T-helper 1 cell treated with Interleukin-12 subunit alpha and Interleukin-12 subunit beta and Interleukin-4 antibody, amounts not matched to agents 30 μg/mL and 1 μg/mL, for 36 hours (primary cell): ENCODE measurements at regions not wholly inside any gene's neighbourhood (a gene's known extent, or its start where the extent isn't known, plus 50 kb on each side); places are given as distances from the start of the nearest gene placed in this dataset.
"Not testable (repeated sequence)": the region's sequence is repeated elsewhere in the genome, so short reads cannot be mapped to it uniquely, and the experiment has no call there.

Source experiments
- H3K27ac Mint-ChIP-seq: one replicate; pipeline ENCODE4 v1.8.0; 2021; ENCODE audit warnings: mild to moderate bottlenecking, mixed read lengths
- H3K27me3 Mint-ChIP-seq: one replicate; pipeline ENCODE4 v1.8.0; 2021; ENCODE audit warnings: low read depth, mixed read lengths
- H3K36me3 Mint-ChIP-seq: one replicate; pipeline ENCODE4 v1.8.0; 2021; ENCODE audit warnings: low read depth, mixed read lengths
- H3K4me1 Mint-ChIP-seq: one replicate; pipeline ENCODE4 v1.8.0; 2021; ENCODE audit warnings: low read depth, mixed read lengths
- H3K4me3 Mint-ChIP-seq: one replicate; pipeline ENCODE4 v1.8.0; 2021; ENCODE audit warnings: mild to moderate bottlenecking, moderate library complexity, mixed read lengths
- H3K9me3 Mint-ChIP-seq: one replicate; pipeline ENCODE4 v1.8.0; 2021; ENCODE audit warnings: mixed read lengths

DNA sequence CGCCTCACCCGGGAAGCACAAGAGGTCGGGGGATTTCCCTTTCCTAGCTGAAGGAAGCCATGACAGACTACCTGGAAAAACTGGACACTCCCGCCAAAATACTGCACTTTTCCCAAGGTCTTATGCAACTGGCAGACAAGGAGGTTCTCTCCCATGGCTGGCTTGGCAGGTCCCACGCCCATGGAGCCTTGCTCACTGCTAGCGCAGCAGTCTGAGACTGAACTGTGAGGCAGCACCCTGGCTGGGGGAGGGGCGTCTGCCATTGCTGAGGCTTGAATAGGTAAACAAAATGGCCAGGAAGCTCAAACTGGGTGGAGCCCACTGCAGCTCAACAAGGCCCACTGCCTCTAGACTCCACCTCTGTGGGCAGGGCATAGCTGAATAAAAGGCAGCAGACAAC lies 92.1 kb downstream of the C4BPA start:
- H3K4me3 Mint-ChIP-seq, H3K27ac Mint-ChIP-seq, H3K36me3 Mint-ChIP-seq, H3K4me1 Mint-ChIP-seq: not testable (repeated sequence)
- peaks cover 12% of the 10 kb centered on the region for H3K9me3 Mint-ChIP-seq
- H3K27me3 Mint-ChIP-seq: peaks cover 18% of the 10 kb centered on the region

DNA sequence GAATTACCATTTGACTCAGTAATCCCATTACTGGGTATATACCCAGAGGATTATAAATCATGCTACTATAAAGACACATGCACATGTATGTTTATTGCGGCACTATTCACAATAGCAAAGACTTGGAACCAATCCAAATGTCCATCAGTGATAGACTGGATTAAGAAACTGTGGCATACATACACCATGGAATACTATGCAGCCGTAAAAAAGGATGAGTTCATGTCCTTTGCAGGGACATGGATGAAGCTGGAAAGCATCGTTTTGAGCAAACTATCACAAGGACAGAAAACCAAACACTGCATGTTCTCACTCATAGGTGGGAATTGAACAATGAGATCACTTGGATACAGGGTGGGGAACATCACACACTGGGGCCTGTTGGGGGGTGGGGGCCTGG lies 97.5 kb downstream of the C4BPA start:
- not testable (repeated sequence) for H3K36me3 Mint-ChIP-seq, H3K4me3 Mint-ChIP-seq, H3K4me1 Mint-ChIP-seq, H3K27ac Mint-ChIP-seq
- Mint-ChIP-seq H3K9me3 (peaks cover 19% of the 10 kb centered on the region), H3K27me3 (peaks cover 11% of the 10 kb centered on the region)

DNA sequence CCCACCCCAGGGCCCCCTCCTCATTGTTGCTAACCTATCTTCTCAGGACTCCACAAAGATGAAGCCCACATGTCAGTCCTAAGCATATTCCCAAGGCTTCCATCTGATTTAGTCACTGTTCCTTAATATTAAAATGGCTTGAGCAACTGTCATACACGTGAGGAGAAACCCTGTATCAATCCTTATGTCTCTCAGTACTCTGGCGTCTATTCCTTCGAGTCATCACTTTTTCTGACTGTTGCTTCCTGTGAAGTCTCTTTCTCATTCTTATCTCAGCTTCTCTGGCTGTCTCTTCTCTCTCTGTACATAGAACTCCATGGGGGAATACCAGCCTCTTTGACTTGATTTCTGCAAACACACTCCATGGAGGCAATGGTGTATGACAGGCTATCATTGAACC lies 98.4 kb downstream of the C4BPA start:
- H3K36me3 Mint-ChIP-seq: peaks cover 2% of the 10 kb centered on the region
- no peak overlapping the region for H3K27ac Mint-ChIP-seq
- H3K4me3 Mint-ChIP-seq: no peak overlapping the region
- peaks cover 11% of the 10 kb centered on the region for H3K27me3 Mint-ChIP-seq
- peaks cover 10% of the 10 kb centered on the region for H3K4me1 Mint-ChIP-seq
- H3K9me3 Mint-ChIP-seq: peaks cover 15% of the 10 kb centered on the region

DNA sequence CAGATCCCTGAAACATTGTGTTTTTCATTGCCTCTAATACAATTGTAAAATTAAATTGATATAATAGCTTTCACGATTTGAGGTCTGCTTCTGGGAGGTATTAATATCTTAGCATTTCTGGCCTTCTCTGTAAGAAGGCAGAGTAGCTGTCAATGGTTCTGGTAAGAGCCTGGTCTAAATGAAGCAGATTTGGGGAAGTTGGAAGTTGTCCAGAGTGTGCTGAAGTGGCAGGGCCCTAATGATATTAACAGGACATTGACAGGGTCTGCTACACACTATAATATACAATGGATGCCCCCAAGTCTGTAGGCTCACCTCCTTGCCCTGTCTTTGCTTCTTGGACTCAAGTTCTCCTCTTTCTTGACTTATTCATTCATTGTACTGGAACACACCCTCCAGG lies 99.5 kb downstream of the C4BPA start:
- peaks cover 9% of the 10 kb centered on the region for H3K27me3 Mint-ChIP-seq
- H3K9me3 Mint-ChIP-seq: peaks cover 19% of the 10 kb centered on the region
- no peak overlapping the region for H3K27ac Mint-ChIP-seq
- peaks cover 10% of the 10 kb centered on the region for H3K4me1 Mint-ChIP-seq
- H3K36me3 Mint-ChIP-seq: peaks cover 4% of the 10 kb centered on the region
- no peak overlapping the region for H3K4me3 Mint-ChIP-seq

DNA sequence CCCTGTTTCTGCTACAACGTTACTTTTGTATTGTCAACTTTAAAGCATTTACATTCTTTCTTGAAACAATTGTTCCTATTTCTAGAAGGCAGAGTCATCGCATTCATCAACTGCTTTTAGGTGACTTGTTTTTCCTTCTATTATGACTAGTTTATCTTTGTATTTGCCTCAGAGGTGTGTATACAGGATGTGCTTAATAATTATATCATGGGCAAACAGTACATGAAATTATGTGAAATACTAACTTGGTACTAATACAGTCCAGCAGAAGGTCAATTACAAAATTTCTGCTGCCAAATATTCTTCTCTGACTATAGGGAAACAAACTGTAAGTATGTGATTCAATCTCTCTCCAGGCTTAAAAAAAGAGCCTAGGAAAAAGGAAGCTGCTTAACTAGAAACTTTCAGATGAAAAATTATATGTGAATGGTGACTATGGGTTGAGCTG lies 101.6 kb downstream of the C4BPA start:
- H3K36me3 Mint-ChIP-seq: peaks cover 6% of the 10 kb centered on the region
- H3K9me3 Mint-ChIP-seq: peaks cover 24% of the 10 kb centered on the region
- H3K4me3 Mint-ChIP-seq: no peak overlapping the region
- H3K27ac Mint-ChIP-seq: no peak overlapping the region
- H3K4me1 Mint-ChIP-seq: peaks cover 10% of the 10 kb centered on the region
- no peaks in the 10 kb centered on the region for H3K27me3 Mint-ChIP-seq

DNA sequence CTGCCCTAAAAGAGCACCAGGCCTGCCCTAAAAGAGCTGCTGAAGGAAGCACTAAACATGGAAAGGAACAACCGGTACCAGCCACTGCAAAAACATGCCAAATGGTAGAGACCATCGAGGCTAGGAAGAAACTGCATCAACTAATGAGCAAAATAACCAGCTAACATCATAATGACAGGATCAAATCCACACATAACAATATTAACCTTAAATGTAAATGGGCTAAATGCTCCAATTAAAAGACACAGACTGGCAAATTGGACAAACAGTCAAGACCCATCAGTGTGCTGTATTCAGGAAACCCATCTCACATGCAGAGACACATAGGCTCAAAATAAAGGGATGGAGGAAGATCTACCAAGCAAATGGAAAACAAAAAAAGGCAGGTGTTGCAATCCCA lies 104.7 kb downstream of the C4BPA start:
- H3K36me3 Mint-ChIP-seq, H3K27ac Mint-ChIP-seq, H3K4me1 Mint-ChIP-seq, H3K27me3 Mint-ChIP-seq, H3K4me3 Mint-ChIP-seq: not testable (repeated sequence)
- peaks cover 24% of the 10 kb centered on the region for H3K9me3 Mint-ChIP-seq

DNA sequence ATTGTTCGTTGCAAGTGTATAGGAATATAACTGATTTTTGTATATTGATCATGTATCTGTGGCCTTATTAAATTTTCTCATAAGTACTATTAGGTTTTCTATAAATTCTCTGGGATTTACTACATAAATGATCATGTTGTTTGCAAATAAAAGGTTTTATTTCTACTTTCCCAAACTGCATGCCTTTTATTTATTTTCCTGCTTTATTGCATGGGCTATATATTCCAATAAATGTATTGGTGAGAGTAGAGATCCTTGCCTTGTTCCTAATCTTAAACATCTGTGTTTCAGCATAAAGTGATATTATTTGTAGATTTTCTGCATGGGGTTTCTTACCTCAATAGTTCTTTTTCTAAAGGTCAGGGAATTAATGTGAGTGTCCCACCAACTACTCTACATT lies 107.0 kb upstream of the CD55 start:
- Mint-ChIP-seq H3K36me3 (peaks cover 2% of the 10 kb centered on the region), H3K27ac (no peak overlapping the region), H3K27me3 (no peaks in the 10 kb centered on the region), H3K4me1 (peaks cover 3% of the 10 kb centered on the region), H3K4me3 (no peak overlapping the region), H3K9me3 (peaks cover 23% of the 10 kb centered on the region)

DNA sequence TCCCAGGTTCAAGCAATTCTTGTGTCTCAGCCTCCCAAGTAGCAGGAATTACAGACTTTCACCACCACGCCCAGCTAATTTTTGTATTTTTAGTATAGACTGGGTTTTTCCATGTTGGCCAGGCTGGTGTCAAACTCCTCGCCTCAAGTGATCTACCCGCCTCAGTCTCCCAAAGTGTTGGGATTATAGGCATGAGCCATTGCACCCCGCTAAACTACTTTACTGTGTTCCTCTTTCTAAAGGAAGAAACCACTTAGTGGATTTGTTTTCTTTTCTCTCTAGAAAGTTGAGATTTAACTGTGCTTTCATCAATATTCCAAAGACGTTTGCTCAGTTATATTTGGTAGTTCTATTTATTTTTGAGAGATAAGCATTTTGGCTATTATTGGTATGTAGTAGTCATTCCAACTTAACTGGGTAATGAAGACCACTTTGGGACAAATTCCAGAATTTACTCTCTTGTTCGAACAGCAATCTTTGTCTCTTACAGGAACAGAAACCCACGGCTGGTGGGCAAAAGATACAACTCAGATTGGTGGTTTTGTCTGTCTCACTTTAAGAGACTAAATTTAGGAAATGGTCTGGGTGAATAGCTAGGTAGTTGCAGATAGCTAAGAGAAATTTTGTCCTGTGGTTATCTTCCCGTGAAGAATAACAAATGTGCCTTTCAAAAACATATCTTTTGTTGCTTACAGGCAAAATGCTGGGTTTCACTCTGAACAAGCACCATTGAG lies 103.5 kb upstream of the CD55 start:
- no peaks in the 10 kb centered on the region for H3K27me3 Mint-ChIP-seq
- H3K27ac Mint-ChIP-seq: no peak overlapping the region

DNA sequence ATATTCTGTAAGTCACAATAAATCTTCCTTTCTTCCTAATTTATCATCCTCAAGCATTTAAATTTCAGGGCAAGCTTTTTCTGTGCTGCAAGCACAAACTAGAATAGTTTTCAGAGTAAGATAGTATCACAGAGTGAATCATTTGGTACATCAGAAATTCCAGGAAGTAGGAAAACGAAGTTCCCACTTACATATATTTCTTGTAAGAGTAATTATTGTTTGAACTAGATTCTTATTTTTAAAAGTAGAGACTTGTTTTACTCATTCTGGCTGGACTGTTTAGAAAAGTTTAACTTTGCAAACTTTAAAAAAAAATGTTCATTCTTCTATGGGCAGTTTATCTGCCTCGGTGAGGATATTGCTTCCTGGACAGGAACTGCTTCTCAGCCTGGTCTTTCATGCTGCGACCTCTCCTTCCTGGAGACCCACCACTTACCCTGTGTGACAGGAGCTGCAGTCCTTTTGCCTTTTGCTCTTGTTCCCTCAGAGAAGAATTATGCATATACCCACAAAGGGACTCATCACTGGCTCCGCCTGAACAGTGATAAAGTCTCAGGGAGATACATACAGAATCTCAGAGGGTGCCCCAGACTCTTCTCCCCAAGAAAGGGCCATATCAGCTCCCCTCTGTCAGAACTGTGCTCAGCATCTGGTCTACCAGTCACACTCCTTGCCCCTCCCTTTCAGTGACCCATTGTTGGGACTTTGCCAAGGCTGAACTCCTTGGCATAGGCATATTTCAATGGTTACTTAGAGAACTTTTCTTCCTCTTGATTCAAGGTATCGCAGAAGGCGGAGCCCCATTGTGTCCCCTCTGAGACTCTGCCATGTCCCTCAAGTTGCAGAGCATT lies 102.7 kb upstream of the CD55 start:
- Mint-ChIP-seq H3K27me3 (no peaks in the 10 kb centered on the region), H3K4me1 (peaks cover 3% of the 10 kb centered on the region)

More for the DNA sequence above, 103.5 kb upstream of the CD55 start:
- H3K4me1 Mint-ChIP-seq: peaks cover 3% of the 10 kb centered on the region
- H3K36me3 Mint-ChIP-seq: no peaks in the 10 kb centered on the region
- H3K9me3 Mint-ChIP-seq: peaks cover 15% of the 10 kb centered on the region
- H3K4me3 Mint-ChIP-seq: no peak overlapping the region

DNA sequence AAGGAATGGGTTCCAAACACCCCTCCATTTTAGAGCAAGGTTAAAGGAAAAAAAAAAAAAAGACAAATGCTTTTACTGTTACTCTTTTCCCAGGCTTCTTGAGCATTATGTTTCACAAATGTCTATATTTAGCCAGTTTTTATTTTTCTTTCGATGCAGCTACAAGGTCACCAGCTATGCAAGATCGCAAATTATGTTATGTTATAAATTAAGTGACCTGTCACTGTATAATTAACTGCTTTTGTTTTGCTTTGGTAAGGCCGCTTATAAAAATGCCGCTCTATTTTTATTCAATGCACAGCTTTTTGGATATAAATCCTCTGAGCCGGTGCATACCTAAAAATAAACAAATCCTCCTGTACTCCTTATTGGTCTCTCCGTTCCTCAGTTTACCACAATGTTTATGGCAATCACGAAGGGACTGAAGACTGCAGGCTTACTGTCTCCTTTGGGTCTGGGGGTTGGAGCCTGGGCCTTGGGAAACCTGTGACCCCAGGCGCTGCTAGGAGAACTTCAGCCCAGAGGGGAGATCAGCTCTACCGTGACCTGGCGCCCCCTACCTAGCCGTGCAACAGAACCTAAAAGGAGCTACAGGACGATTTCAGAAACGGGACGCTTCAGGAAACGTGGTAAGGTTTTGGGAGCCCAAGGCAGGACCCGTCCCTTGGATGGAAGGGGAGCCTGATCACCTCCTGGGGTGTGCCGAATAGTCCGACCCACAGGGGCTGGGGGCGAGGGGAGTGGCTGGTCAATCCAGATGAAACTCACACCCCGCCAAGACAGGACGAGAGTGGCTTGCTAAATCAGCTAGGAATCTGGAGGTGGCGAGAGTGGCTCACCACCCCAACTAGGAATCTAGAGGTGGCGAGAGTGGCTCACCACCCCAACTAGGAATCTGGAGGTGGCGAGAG lies 101.2 kb upstream of the CD55 start:
- Mint-ChIP-seq H3K27ac (no peak overlapping the region), H3K4me3 (no peak overlapping the region), H3K9me3 (no peaks in the 10 kb centered on the region), H3K36me3 (no peaks in the 10 kb centered on the region), H3K4me1 (peaks cover 3% of the 10 kb centered on the region), H3K27me3 (peaks cover 4% of the 10 kb centered on the region)

More for the DNA sequence above, 102.7 kb upstream of the CD55 start:
- Mint-ChIP-seq H3K27ac (no peak overlapping the region), H3K36me3 (no peaks in the 10 kb centered on the region), H3K9me3 (peaks cover 11% of the 10 kb centered on the region), H3K4me3 (no peak overlapping the region)

DNA sequence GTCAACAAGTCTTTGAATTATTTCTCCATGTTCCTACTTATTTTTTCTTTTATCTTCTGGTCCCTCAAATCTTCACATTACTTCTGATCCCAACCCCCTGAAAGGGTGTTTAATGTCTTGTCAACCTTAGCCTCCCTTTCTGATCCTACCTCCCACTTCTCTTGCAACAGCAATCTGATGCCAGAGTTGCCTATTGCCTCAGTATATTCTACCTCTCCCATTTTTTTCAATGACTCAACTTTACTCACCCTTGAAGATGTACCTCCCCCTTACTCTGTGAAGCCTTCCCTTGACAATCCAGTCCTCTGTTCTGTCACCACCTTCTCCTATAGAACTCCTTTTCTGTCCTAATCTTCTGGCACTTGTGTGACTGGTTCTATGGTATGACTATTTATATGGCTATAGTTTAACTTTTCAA lies 99.5 kb upstream of the CD55 start:
- no peaks in the 10 kb centered on the region for H3K9me3 Mint-ChIP-seq
- no peak overlapping the region for H3K27ac Mint-ChIP-seq
- peaks cover 3% of the 10 kb centered on the region for H3K4me1 Mint-ChIP-seq
- H3K36me3 Mint-ChIP-seq: no peaks in the 10 kb centered on the region
- peaks cover 8% of the 10 kb centered on the region for H3K27me3 Mint-ChIP-seq
- H3K4me3 Mint-ChIP-seq: no peak overlapping the region

DNA sequence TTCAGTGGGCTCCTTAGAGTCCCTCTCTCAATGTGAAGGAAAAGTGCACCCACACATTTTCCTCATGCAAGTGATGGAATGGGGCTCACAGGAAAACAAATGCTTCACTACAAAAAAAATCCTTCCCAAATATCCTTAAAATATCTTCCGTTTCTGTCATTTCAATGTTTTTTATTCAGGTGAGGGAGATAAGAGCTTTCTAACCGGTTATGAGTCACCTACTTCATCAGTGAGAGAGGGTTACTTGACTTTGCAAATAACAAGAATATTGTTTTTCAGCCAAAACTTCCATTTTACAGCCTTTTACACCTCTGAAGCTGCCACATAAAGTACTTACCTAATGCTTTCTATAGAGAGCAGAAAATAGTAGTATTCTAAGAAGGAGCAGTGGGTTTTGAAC lies 98.3 kb upstream of the CD55 start:
- Mint-ChIP-seq H3K27me3 (peaks cover 8% of the 10 kb centered on the region), H3K36me3 (no peaks in the 10 kb centered on the region), H3K27ac (no peak overlapping the region)

DNA sequence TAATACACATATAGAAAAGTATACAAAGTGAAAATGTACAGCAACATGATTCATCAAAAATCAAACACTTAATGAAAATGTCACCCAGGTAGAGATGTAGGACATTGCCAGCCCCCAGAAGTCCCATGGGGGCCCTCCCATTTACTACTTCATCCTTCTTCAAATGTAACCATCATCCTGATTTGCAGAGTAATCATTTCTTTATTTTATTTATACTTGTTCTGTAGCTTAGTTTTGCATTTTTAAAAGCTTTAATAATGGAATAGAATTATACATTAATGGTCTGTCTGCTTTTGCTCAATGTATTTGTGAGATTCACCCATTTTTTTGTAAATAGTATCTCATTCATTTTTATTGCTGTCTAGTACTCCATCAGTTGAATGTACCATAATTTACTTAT lies 96.8 kb upstream of the CD55 start:
- no peaks in the 10 kb centered on the region for H3K9me3 Mint-ChIP-seq
- H3K27ac Mint-ChIP-seq: no peak overlapping the region
- H3K27me3 Mint-ChIP-seq: peaks cover 8% of the 10 kb centered on the region
- no peak overlapping the region for H3K4me3 Mint-ChIP-seq
- no peaks in the 10 kb centered on the region for H3K36me3 Mint-ChIP-seq
- H3K4me1 Mint-ChIP-seq: no peaks in the 10 kb centered on the region

More for the DNA sequence above, 98.3 kb upstream of the CD55 start:
- Mint-ChIP-seq H3K4me1 (peaks cover 3% of the 10 kb centered on the region), H3K9me3 (no peaks in the 10 kb centered on the region), H3K4me3 (no peak overlapping the region)

DNA sequence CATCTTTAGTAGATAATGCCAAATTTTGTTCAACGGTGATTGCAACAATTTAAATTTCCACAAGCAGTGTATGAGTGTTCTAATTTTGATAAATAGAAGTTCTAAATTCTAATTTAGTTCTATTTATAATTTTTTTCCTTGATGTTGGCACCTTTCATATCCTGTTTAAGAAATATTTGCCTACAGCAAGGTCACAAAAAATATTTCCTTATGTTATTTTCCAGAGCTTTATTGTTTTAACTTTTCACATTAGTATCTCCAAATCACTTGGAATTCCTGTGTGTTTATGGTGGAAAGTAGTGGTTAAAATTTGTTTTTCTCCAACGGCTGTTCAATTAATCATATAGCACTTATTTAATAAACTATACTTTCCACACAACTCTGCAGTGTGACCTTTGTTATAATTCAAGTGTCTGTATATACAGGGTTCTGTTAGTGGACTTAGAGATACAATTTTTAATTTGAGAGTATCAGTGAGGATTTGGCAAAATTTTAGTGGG lies 94.3 kb upstream of the CD55 start:
- Mint-ChIP-seq H3K4me1 (no peaks in the 10 kb centered on the region), H3K9me3 (peaks cover under 1% of the 10 kb centered on the region), H3K4me3 (no peak overlapping the region), H3K27ac (no peak overlapping the region), H3K36me3 (no peaks in the 10 kb centered on the region), H3K27me3 (peaks cover 8% of the 10 kb centered on the region)
